GM12878 (cell line): ENCODE measurements at regions not wholly inside any gene's neighbourhood (a gene's known extent, or its start where the extent isn't known, plus 50 kb on each side); places are given as distances from the start of the nearest gene placed in this dataset.

Source experiments
- ATAC-seq: fragments of 200-7000 bp; cut with Tn5 transposase; 3 replicates; pipeline ENCODE4 v1.9.1; 2020; ENCODE audit warnings: mild to moderate bottlenecking, moderate library complexity
- BruUV-seq: library from RNA; stranded (reverse); fragments of 400-500 nt; replicated peaks from 2 replicates; lab custom pipeline; 2021; lab: Mats Ljungman, UMichigan
- CTCF ChIA-PET: fragments of 300-600 bp; sonication (Branson Sonifier 250); formaldehyde crosslinking; extraction: SDS; loops from one replicate; lab custom pipeline; 2021; ENCODE audit warnings: inconsistent platforms; lab: Yijun Ruan, JAX
- POLR2A ChIA-PET: fragments of 350-600 bp; formaldehyde crosslinking; extraction: SDS; loops from one replicate; lab custom pipeline; 2021; ENCODE audit warnings: inconsistent platforms; lab: Charles Lee
- RAD21 ChIA-PET: fragments of 300-600 bp; sonication (Branson Sonifier 250); formaldehyde crosslinking; loops from one replicate; lab custom pipeline; 2023; ENCODE audit warnings: antibody characterized with exemption; ENCODE audit not compliant: unreplicated experiment; lab: Charles Lee
- SMC1A ChIA-PET: fragments of 300-600 bp; sonication (Branson Sonifier 250); formaldehyde crosslinking; loops from one replicate; lab custom pipeline; 2023; ENCODE audit not compliant: unreplicated experiment, uncharacterized antibody; lab: Charles Lee
- DNase-seq: peaks from one replicate; pipeline ENCODE4 v3.0.0-alpha.2; 2011; ENCODE audit warnings: low read depth, low spot score
- FAIRE-seq: peaks from 3 replicates; lab custom pipeline; 2011; peaks lifted over from hg19 to GRCh38; lab: Jason Lieb, UNC
- H2AFZ ChIP-seq: 2 replicates; pipeline ENCODE4 v1.6.0; 2011; ENCODE audit warnings: low read depth, low read length, control low read depth; ENCODE audit not compliant: control insufficient read depth
- H3K27ac ChIP-seq: 2 replicates; pipeline ENCODE4 v1.5.1; 2011; ENCODE audit warnings: control low read depth; ENCODE audit not compliant: control insufficient read depth, insufficient read depth
- H3K27me3 ChIP-seq, 2 experiments: replicated peaks in 1 of 2; 2 replicates each; pipeline versions ENCODE4 v1.6.0 to v1.6.1; 2011; ENCODE audit warnings: low read length in 1 of 2; ENCODE audit not compliant: control insufficient read depth in 2 of 2, insufficient read depth in 2 of 2
- H3K36me3 ChIP-seq, 2 experiments: 2 replicates each; pipeline ENCODE4 v1.5.1; 2011; ENCODE audit warnings: low read length in 1 of 2; ENCODE audit not compliant: control insufficient read depth in 2 of 2, insufficient read depth in 2 of 2
- H3K4me1 ChIP-seq: 2 replicates; pipeline ENCODE4 v1.6.1; 2011; ENCODE audit warnings: mild to moderate bottlenecking, low read length, moderate library complexity, mixed read lengths; ENCODE audit not compliant: control insufficient read depth, insufficient read depth
- H3K4me2 ChIP-seq: 2 replicates; pipeline ENCODE4 v1.6.0; 2011; ENCODE audit warnings: control low read depth; ENCODE audit not compliant: control insufficient read depth, insufficient read depth
- H3K4me3 ChIP-seq: fragments of 200-600 bp; sonication (generic); 2 replicates; pipeline ENCODE4 v1.5.1; 2016
- H3K79me2 ChIP-seq: 2 replicates; pipeline ENCODE4 v1.6.0; 2011; ENCODE audit warnings: low read length; ENCODE audit not compliant: control insufficient read depth, insufficient read depth
- H3K9ac ChIP-seq: 2 replicates; pipeline ENCODE4 v1.8.0; 2011; ENCODE audit warnings: low read length, control low read depth, mixed read lengths; ENCODE audit not compliant: control insufficient read depth, insufficient read depth
- H3K9me3 ChIP-seq: replicated peaks from 3 replicates; pipeline ENCODE4 v1.5.1; 2011; ENCODE audit warnings: mild to moderate bottlenecking, low read length; ENCODE audit not compliant: control insufficient read depth, insufficient read depth
- H4K20me1 ChIP-seq: 2 replicates; pipeline ENCODE4 v1.6.0; 2011; ENCODE audit not compliant: control insufficient read depth, insufficient read depth
- BHLHE40 ChIP-seq, 2 experiments: fragments of 450-650 bp in 1 of 2; IDR thresholded peaks; 2 replicates each; pipeline ENCODE4 v1.6.1; 2011 to 2017; ENCODE audit warnings: low read depth in 2 of 2, borderline replicate concordance in 1 of 2, improper control_type of control experiment in 1 of 2, low read length in 1 of 2, mild to moderate bottlenecking in 1 of 2
- BMI1 ChIP-seq: fragments of 450-650 bp; IDR thresholded peaks from 2 replicates; pipeline ENCODE4 v1.6.1; 2016; ENCODE audit warnings: mild to moderate bottlenecking, moderate library complexity, borderline replicate concordance
- KDM1A ChIP-seq: fragments of 200-600 bp; sonication (generic); IDR thresholded peaks from 2 replicates; pipeline ENCODE4 v1.6.1; 2016; ENCODE audit warnings: borderline replicate concordance
- RAD21 ChIP-seq: IDR thresholded peaks from 2 replicates; pipeline ENCODE4 v1.6.1; 2011; ENCODE audit warnings: mild to moderate bottlenecking, low read depth, low read length, moderate library complexity; ENCODE audit not compliant: insufficient read depth
- RBBP5 ChIP-seq: fragments of 200-600 bp; sonication (generic); conservative IDR thresholded peaks from 2 replicates; pipeline ENCODE4 v1.6.1; 2016
- RELA ChIP-seq: fragments of 450-650 bp; IDR thresholded peaks from 2 replicates; pipeline ENCODE4 v1.8.0; 2014; ENCODE audit warnings: borderline replicate concordance; ENCODE audit not compliant: partially characterized antibody
- SIN3A ChIP-seq: IDR thresholded peaks from 2 replicates; pipeline ENCODE4 v1.6.1; 2012; ENCODE audit warnings: low read depth, low read length, improper control_type of control experiment
- SUPT20H ChIP-seq: IDR thresholded peaks from 2 replicates; pipeline ENCODE4 v1.6.1; 2011; ENCODE audit warnings: low read depth, mild to moderate bottlenecking, low read length, moderate library complexity, borderline replicate concordance; ENCODE audit not compliant: control insufficient read depth
- WGBS: methylation state at CpG from one replicate; pipeline ENCODE4 v1.1.6; 2016; ENCODE audit warnings: low lambda C conversion rate; ENCODE audit not compliant: insufficient replicate concordance, insufficient coverage; ENCODE audit errors: missing lambda C conversion rate; 5-methylcytosine and 5-hydroxymethylcytosine counted together
- in situ Hi-C: fragments of 300-500 bp; cut with MboI; formaldehyde crosslinking; loops from 9 replicates; pipeline ENCODE4 v1.14.3; 2018; ENCODE audit warnings: mixed read lengths
- intact Hi-C: fragments of 100-400 bp; cut with micrococcal nuclease; formaldehyde crosslinking; loops from one replicate; pipeline ENCODE4 v1.14.2; 2022; ENCODE audit not compliant: unreplicated experiment
- TF ChIP-seq, protein P1 (sequence below): fragments of 450-650 bp; IDR thresholded peaks from 2 replicates; pipeline ENCODE4 v1.6.1; 2017; ENCODE audit warnings: mild to moderate bottlenecking
- TF ChIP-seq, protein P2 (sequence below): fragments of 150-350 bp; IDR thresholded peaks from 2 replicates; pipeline ENCODE4 v1.6.1; 2016; ENCODE audit warnings: low read depth, low read length
- TF ChIP-seq, protein P3 (sequence below): fragments of 450-650 bp; IDR thresholded peaks from 2 replicates; pipeline ENCODE4 v1.6.1; 2017; ENCODE audit warnings: mild to moderate bottlenecking, moderate library complexity

DNA sequence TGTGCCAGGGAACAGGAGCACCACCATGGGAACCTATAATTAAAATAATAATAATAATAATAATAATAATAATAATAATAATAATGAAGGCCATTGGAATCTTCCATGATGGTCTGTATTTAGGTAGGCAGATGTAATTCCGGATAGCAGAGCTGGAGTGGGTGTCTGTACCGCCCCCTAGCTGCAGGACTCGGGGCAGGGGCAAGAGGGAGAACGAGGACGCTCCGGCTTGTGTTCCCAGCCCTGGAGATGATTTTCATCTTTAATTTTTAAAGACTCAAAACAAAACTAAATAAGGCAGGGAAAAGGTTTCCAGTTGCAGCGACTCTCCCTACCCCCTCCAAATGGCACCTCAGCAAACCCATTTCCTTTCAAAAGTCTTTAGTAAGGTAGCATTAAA, 501.1 kb downstream of the VRK1 start (continued):
- TF ChIP-seq, protein P1, sequence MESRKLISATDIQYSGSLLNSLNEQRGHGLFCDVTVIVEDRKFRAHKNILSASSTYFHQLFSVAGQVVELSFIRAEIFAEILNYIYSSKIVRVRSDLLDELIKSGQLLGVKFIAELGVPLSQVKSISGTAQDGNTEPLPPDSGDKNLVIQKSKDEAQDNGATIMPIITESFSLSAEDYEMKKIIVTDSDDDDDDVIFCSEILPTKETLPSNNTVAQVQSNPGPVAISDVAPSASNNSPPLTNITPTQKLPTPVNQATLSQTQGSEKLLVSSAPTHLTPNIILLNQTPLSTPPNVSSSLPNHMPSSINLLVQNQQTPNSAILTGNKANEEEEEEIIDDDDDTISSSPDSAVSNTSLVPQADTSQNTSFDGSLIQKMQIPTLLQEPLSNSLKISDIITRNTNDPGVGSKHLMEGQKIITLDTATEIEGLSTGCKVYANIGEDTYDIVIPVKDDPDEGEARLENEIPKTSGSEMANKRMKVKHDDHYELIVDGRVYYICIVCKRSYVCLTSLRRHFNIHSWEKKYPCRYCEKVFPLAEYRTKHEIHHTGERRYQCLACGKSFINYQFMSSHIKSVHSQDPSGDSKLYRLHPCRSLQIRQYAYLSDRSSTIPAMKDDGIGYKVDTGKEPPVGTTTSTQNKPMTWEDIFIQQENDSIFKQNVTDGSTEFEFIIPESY, result no peak
- TF ChIP-seq KDM1A (no peak), RAD21 (0 out of 2 replicates have a peak, but pooled peaks have one; percentile 23), BHLHE40 (IDR thresholded peaks at IDR 0.05; ENCODE audit: borderline replicate concordance in 1 of 2, low read depth in 2 of 2, low read length in 1 of 2) (no peak)
- TF ChIP-seq, protein P2, sequence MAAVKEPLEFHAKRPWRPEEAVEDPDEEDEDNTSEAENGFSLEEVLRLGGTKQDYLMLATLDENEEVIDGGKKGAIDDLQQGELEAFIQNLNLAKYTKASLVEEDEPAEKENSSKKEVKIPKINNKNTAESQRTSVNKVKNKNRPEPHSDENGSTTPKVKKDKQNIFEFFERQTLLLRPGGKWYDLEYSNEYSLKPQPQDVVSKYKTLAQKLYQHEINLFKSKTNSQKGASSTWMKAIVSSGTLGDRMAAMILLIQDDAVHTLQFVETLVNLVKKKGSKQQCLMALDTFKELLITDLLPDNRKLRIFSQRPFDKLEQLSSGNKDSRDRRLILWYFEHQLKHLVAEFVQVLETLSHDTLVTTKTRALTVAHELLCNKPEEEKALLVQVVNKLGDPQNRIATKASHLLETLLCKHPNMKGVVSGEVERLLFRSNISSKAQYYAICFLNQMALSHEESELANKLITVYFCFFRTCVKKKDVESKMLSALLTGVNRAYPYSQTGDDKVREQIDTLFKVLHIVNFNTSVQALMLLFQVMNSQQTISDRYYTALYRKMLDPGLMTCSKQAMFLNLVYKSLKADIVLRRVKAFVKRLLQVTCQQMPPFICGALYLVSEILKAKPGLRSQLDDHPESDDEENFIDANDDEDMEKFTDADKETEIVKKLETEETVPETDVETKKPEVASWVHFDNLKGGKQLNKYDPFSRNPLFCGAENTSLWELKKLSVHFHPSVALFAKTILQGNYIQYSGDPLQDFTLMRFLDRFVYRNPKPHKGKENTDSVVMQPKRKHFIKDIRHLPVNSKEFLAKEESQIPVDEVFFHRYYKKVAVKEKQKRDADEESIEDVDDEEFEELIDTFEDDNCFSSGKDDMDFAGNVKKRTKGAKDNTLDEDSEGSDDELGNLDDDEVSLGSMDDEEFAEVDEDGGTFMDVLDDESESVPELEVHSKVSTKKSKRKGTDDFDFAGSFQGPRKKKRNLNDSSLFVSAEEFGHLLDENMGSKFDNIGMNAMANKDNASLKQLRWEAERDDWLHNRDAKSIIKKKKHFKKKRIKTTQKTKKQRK, result no peak

DNA sequence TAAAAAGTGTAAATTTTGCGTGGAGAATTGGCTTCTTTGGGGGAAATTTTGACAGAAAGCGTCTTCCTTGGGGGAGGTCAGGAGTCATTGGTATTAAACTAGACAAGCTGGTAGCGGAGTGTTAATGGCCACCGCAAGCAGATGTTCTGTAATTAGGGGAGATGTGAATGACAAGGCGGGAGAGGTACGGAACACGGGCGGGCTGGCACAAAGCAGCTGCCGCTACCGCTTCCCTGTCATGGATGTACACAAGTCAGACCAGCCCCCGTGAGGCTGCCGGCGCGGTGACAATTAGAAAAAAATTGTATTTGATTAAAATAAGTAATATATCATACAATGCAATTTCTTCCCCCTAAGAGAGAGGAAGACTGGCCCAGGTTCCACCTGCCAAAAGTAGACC, 501.6 kb downstream of the VRK1 start:
- Histone ChIP-seq H3K36me3 (no peaks in the 10 kb centered on the region), H3K4me2 (no peak overlapping the region), H3K27me3 (no peaks in the 10 kb centered on the region), H3K9me3 (no peaks in the 10 kb centered on the region), H3K9ac (no peak overlapping the region), H3K79me2 (no peaks in the 10 kb centered on the region), H3K27ac (no peak overlapping the region), H4K20me1 (no peaks in the 10 kb centered on the region), H3K4me1 (no peaks in the 10 kb centered on the region), H2AFZ (no peak overlapping the region), H3K4me3 (no peak overlapping the region)
- ATAC-seq, result no peak
- no TSS peak for BruUV-seq
- ChIA-PET RAD21 (interaction anchor here (0.6 to 11.2 kb wide), 6 partner anchors 8 to 119 kb away, joined by 3 to 214 read pairs (median 4); no protein-coding TSS in a partner anchor), POLR2A (no interaction called here), SMC1A (interaction anchor here (0.7 to 11.9 kb wide), 6 partner anchors 9 to 154 kb away, joined by 3 to 133 read pairs (median 9); no protein-coding TSS in a partner anchor), CTCF (interaction anchor here (0.6 to 2.5 kb wide), 15 partner anchors 9 to 839 kb away, joined by 3 to 19 read pairs (median 4); no protein-coding TSS in a partner anchor)
- DNase-seq, result no peak
- in situ Hi-C loops, result no loop called here
- intact Hi-C loops, result no loop called here
- WGBS, result 79% methylated on average over 14 of the region's 14 CpGs
- FAIRE-seq, result no peak
- TF ChIP-seq SUPT20H (no peak), BMI1 (no peak), RBBP5 (no peak), SIN3A (no peak), RELA (no peak)
- TF ChIP-seq, protein P3, sequence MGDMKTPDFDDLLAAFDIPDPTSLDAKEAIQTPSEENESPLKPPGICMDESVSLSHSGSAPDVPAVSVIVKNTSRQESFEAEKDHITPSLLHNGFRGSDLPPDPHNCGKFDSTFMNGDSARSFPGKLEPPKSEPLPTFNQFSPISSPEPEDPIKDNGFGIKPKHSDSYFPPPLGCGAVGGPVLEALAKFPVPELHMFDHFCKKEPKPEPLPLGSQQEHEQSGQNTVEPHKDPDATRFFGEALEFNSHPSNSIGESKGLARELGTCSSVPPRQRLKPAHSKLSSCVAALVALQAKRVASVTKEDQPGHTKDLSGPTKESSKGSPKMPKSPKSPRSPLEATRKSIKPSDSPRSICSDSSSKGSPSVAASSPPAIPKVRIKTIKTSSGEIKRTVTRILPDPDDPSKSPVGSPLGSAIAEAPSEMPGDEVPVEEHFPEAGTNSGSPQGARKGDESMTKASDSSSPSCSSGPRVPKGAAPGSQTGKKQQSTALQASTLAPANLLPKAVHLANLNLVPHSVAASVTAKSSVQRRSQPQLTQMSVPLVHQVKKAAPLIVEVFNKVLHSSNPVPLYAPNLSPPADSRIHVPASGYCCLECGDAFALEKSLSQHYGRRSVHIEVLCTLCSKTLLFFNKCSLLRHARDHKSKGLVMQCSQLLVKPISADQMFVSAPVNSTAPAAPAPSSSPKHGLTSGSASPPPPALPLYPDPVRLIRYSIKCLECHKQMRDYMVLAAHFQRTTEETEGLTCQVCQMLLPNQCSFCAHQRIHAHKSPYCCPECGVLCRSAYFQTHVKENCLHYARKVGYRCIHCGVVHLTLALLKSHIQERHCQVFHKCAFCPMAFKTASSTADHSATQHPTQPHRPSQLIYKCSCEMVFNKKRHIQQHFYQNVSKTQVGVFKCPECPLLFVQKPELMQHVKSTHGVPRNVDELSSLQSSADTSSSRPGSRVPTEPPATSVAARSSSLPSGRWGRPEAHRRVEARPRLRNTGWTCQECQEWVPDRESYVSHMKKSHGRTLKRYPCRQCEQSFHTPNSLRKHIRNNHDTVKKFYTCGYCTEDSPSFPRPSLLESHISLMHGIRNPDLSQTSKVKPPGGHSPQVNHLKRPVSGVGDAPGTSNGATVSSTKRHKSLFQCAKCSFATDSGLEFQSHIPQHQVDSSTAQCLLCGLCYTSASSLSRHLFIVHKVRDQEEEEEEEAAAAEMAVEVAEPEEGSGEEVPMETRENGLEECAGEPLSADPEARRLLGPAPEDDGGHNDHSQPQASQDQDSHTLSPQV, result no peak
